Heart left ventricle (tissue), 16 donors: ENCODE measurements at regions not wholly inside any gene's neighbourhood (a gene's known extent, or its start where the extent isn't known, plus 50 kb on each side); places are given as distances from the start of the nearest gene placed in this dataset.
A peak's percentile ranks its signal among the peaks of the same experiment; 100 is the strongest.

Source experiments
- ATAC-seq, 4 donors: fragments of 200-7000 bp; cut with Tn5 transposase; one replicate each; pipeline ENCODE4 v1.9.1; 2020 to 2022; ENCODE audit warnings: moderate library complexity in 4 of 4, mild to moderate bottlenecking in 3 of 4, moderate number of reproducible peaks in 1 of 4
- DNase-seq, 5 donors: peaks; one replicate each; pipeline ENCODE4 v3.0.0-alpha.2; 2020
- H3K27ac ChIP-seq, 12 donors: fragments of 200-600 bp; sonication (generic) in 4 of 12; one replicate each; pipeline versions ENCODE4 v1.5.0 to v1.8.0; 2016 to 2022; ENCODE audit warnings: mild to moderate bottlenecking in 2 of 12
- H3K27me3 ChIP-seq, 9 donors: fragments of 200-600 bp; sonication (generic) in 2 of 9; one replicate each; pipeline versions ENCODE4 v1.5.1 to v1.8.0; 2016 to 2022; ENCODE audit warnings: mild to moderate bottlenecking in 3 of 9
- H3K36me3 ChIP-seq, 9 donors: fragments of 200-600 bp; sonication (generic) in 2 of 9; one replicate each; pipeline versions ENCODE4 v1.5.0 to v1.8.0; 2018 to 2022; ENCODE audit warnings: mild to moderate bottlenecking in 2 of 9
- H3K4me1 ChIP-seq, 12 donors: fragments of 200-600 bp; sonication (generic) in 4 of 12; one replicate each; pipeline versions ENCODE4 v1.5.0 to v1.8.0; 2016 to 2022; ENCODE audit warnings: mild to moderate bottlenecking in 3 of 12
- H3K4me3 ChIP-seq, 12 donors: fragments of 200-600 bp; sonication (generic) in 4 of 12; one replicate each; pipeline versions ENCODE4 v1.5.0 to v1.8.0; 2017 to 2022; ENCODE audit warnings: mild to moderate bottlenecking in 9 of 12, moderate library complexity in 4 of 12
- H3K9me3 ChIP-seq, 12 donors: fragments of 200-600 bp; sonication (generic) in 4 of 12; one replicate each; pipeline versions ENCODE4 v1.5.0 to v1.8.0; 2016 to 2022; ENCODE audit warnings: mild to moderate bottlenecking in 1 of 12
- CTCF ChIP-seq, 12 donors: fragments of 200-600 bp; sonication (generic) in 4 of 12; IDR thresholded peaks; one replicate each; pipeline versions ENCODE4 v1.5.0 to v1.8.0; 2018 to 2022; ENCODE audit warnings: antibody characterized with exemption in 12 of 12, mild to moderate bottlenecking in 5 of 12
- POLR2A ChIP-seq, 2 donors: fragments of 450-650 bp; IDR thresholded peaks; one replicate each; pipeline ENCODE4 v1.6.1; 2017; ENCODE audit warnings: antibody characterized with exemption in 2 of 2, mild to moderate bottlenecking in 2 of 2, moderate library complexity in 2 of 2
- WGBS, 4 donors: extraction: QIAGEN DNeasy Blood & Tissue Kit in 2 of 4; methylation state at CpG; one replicate each; pipeline versions ENCODE4 v1.1.5 to v1.1.7; 2013 to 2018; 5-methylcytosine and 5-hydroxymethylcytosine counted together
- intact Hi-C, 10 donors: fragments of 100-400 bp; cut with DNase I; formaldehyde crosslinking; loops; one replicate each; pipeline versions ENCODE4 v1.11.1 to v1.14.2; 2022
- donor health status: ischemic (EF 13 %, LVEDD 7.1; RV severe dilation, severe dysfunction).
- donor health status: healthy with polysubstance abuse.
- donor health status: DM: no; HTN: yes; CAD: no.
- donor health status: DM: no; HTN: no; CAD: no.
- donor health status: ischemic (EF 25% LVEDD 6.9; RV normal size, moderate dysfunction).
- donor health status: ischemic (EF 25% LVEDD 5.7; RV mildly dilated, moderate dysfunction).
- donor health status: healthy.
- donor health status: DM: yes; HTN: yes; CAD: no.
- donor health status: ischemic (EF 35%, LVEDD 5.7; RV mildly dilated, moderate dysfunction).
- donor health status: nonischemic (EF 11% LVEDD 7.7; RV severe dilation, severe dysfunction).
- donor health status: DM: yes; HTN: yes; CAD: no.
- donor health status: PGD.
- donor health status: ischemic (EF 29% LVEDD 5.4; RV normal size, mild dysfunction).
- donor health status: nonischemic (EF 23%, LVEDD 6.1; RV moderate dilation, normal function).

DNA sequence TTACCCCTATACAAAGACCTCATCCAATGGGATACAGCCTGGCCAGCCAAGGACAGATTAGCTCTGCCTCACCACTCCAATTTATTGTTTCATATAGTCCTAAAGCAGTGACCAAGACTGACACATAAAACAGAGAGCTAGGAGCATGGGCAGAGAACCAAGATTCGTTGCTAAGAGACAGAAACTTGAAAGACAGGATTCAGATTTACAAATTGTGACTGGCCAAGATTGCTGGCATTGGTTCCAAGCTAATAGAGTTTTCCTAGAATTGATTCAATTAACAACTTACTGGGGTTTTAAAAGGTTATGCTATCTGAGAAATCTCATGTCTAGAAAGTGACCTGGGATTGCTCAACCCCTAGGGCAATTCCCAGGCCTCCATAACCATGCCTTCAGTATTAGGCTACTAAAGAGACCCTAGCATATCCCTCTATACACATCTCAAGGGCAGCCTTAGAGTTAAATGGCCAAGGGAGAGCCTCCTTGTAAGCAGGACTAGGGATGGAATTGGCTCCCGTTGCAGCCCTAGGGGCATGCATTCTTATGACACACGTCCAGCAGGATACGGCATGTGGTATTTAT, 75.6 kb downstream of the ICOS start:
- Histone ChIP-seq H3K4me3 (no peak overlapping the region), H3K36me3 (no peaks in the 10 kb centered on the region), H3K27me3 (no peaks in the 10 kb centered on the region), H3K9me3 (no peaks in the 10 kb centered on the region), H3K4me1 (peaks cover 0 to 9% (median 0%) of the 10 kb centered on the region in 12 donors), H3K27ac (no peak overlapping the region)
- DNase-seq, result peak in 1 of 5 donors; percentile 14
- ATAC-seq, result peak in 2 of 4 donors; percentile 16 to 36
- no peak for TF ChIP-seq POLR2A (IDR thresholded peaks at IDR 0.05)
- 35 to 55% (median 42%) methylated on average over 4 of the region's 4 CpGs for WGBS, 4 donors
- intact Hi-C loops, result no loop called here

GRCh38 chr2:204015118-204015843, 78.7 kb downstream of the ICOS start:
- no peaks in the 10 kb centered on the region for H3K9me3 ChIP-seq
- no peak for TF ChIP-seq POLR2A (IDR thresholded peaks at IDR 0.05)
- no peak for TF ChIP-seq CTCF (IDR thresholded peaks at IDR 0.05)
- 72 to 76% (median 73%) methylated on average over 8 of the region's 8 CpGs for WGBS, 4 donors

GRCh38 chr2:204018717-204019116, 82.2 kb downstream of the ICOS start:
- no peak for TF ChIP-seq CTCF (IDR thresholded peaks at IDR 0.05)
- TF ChIP-seq POLR2A (IDR thresholded peaks at IDR 0.05), result no peak
- ATAC-seq (no peak), DNase-seq (no peak)
- WGBS, 4 donors, result 83 to 84% (median 84%) methylated on average over 6 of the region's 6 CpGs
- Histone ChIP-seq H3K27me3 (no peaks in the 10 kb centered on the region), H3K36me3 (no peaks in the 10 kb centered on the region), H3K27ac (no peak overlapping the region), H3K4me3 (no peak overlapping the region), H3K9me3 (no peaks in the 10 kb centered on the region), H3K4me1 (no peaks in the 10 kb centered on the region)
- intact Hi-C loops, result no loop called here

More at GRCh38 chr2:204015118-204015843, 78.7 kb downstream of the ICOS start:
- Histone ChIP-seq H3K4me3 (no peak overlapping the region), H3K36me3 (no peaks in the 10 kb centered on the region), H3K27ac (no peak overlapping the region), H3K4me1 (peaks cover 0 to 9% (median 0%) of the 10 kb centered on the region in 12 donors), H3K27me3 (no peaks in the 10 kb centered on the region)
- intact Hi-C loops, result no loop called here
- DNase-seq (no peak), ATAC-seq (no peak)

DNA sequence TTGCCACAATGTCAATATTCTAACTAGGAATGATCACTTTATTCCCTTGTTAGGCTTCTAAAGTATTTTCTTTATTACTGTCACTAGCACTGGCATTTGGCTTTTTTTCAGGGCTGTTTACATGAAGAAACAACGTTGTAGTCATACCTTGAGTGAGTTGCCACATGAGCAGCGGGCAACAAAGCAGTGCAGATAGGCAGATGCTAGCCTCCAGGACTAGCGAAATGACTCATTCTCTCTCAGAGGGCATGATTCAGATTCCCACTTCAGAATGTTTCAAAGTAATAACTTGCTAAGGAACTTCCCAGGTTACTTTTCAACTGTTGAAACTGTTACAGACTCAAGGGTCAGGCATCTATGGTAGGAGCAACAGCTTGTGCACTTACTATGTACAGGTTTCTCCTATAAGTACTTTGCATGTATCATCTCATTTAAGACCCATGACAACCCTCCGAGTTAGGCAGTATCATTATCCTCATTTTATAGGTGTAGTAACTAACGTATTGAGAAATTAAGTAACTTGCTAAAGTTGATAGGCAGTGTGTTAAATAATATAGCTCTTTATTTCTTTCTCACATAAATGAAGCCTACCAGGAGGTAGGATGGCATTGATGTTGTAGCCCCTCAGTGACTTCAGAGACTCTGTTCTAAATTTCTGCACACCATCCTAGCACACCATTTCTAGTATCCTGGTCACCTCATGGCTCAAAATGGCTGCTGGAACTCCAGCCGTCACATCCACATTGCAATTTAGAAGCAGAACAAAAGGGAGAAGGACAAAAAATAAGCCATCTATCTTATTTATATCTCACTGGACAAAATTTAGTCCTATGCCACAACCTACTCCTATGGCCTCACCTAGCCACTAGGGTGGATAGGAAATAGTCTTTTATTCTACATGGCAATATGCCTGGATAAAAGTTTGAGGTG, 83.3 kb downstream of the ICOS start:
- no peaks in the 10 kb centered on the region for H3K9me3 ChIP-seq
- DNase-seq (no peak), ATAC-seq (no peak)
- H3K4me1 ChIP-seq, result peaks cover 0 to 3% (median 0%) of the 10 kb centered on the region in 12 donors
- intact Hi-C loops, result loop anchor here in 1 of 10 donors (5.0 kb wide), 1 partner anchor 157 kb away; no protein-coding TSS in a partner anchor
- H3K27ac ChIP-seq, result no peak overlapping the region
- H3K4me3 ChIP-seq, result no peak overlapping the region
- H3K36me3 ChIP-seq, result no peaks in the 10 kb centered on the region
- TF ChIP-seq CTCF (IDR thresholded peaks at IDR 0.05), result no peak
- no peak for TF ChIP-seq POLR2A (IDR thresholded peaks at IDR 0.05)
- 92 to 95% (median 94%) methylated on average over 6 of the region's 6 CpGs for WGBS, 4 donors
- no peaks in the 10 kb centered on the region for H3K27me3 ChIP-seq
